DMS 273 treated with DMSO at 0.1 percent for 48 hours (cell line): ENCODE measurements at regions not wholly inside any gene's neighbourhood (a gene's known extent, or its start where the extent isn't known, plus 50 kb on each side); places are given as distances from the start of the nearest gene placed in this dataset.
"Not testable (repeated sequence)": the region's sequence is repeated elsewhere in the genome, so short reads cannot be mapped to it uniquely, and the experiment has no call there.

ENCODE experiments used
- DNase-seq: peaks from one replicate; lab custom pipeline; 2025; lab: John Stamatoyannopoulos, UW

GRCh38 chr12:127083008-127083949 lies 1183.7 kb upstream of the TMEM132C start:
- DNase-seq, result peak; percentile 74

- DNase-seq, result no peak
These were observed 1165.9 kb upstream of the TMEM132C start for GRCh38 chr12:127101076-127101475.

GRCh38 chr12:127106041-127106440 lies 1160.9 kb upstream of the TMEM132C start:
- no peak for DNase-seq

DNA sequence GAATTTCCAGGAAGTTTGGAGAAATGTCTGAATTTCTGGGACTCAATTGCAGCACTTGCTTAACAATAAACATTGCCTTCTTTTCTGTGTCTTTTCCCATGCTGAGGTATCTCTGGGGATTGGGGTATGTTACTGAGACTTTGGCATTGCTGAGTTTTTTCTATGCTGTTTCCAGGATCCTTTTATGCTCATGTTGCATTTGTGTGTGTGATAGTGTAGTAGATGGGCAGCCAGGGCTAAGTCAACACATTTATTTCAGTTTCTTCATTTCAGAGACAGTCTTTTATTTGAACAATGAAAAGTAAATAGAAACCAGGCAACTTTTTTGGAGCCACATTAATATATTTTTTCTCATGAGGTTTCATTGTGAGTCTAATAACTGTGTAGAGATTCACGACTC lies 1160.3 kb upstream of the TMEM132C start:
- no peak for DNase-seq

GRCh38 chr12:127107744-127108143 lies 1159.2 kb upstream of the TMEM132C start:
- DNase-seq, result no peak

GRCh38 chr12:127108360-127109215 lies 1158.4 kb upstream of the TMEM132C start:
- no peak for DNase-seq

DNA sequence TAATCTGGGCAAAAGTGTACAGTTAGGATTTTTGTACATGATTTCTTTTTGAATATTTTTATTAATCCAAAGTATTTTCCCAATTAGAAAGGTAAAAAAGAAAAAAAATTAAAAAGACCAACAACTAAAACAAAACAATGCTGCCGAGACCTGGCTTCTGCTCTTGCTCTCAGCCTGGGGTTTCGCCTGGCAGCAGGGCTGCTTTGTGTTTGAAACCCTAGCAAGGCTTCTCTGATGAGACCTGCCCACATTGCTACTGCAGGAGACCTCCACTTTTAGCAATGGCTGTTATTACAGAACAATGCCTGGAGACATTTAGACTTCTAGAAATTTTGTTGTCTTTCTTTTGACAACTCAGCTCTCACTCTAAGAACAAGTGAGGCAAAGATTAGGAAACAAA lies 1153.0 kb upstream of the TMEM132C start:
- DNase-seq, result no peak

GRCh38 chr12:127115468-127116035 lies 1151.4 kb upstream of the TMEM132C start:
- DNase-seq, result no peak

- DNase-seq, result no peak
These were observed 1148.7 kb upstream of the TMEM132C start for GRCh38 chr12:127118251-127118650.

- DNase-seq, result no peak
These were observed 1147.3 kb upstream of the TMEM132C start for GRCh38 chr12:127119600-127120140.

DNA sequence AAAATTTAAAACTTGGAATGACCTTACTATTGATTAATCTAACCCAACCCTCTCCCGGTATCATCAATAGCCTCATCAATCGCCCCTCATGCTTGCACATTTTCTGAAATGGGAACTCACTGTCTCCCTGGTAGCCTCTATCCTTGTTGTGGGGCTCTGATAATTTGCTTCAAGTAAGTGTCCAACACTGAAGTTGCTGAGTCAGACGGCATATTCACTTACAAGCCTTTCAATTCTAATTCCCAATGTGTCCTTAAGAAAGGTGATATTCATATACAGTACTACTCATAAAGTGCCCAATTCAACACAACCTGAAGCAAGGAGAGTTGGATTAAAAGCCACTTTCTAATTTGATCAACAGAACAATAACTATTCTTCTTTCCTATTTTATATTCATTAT lies 1146.1 kb upstream of the TMEM132C start:
- DNase-seq, result no peak

- no peak for DNase-seq
These were observed 1145.4 kb upstream of the TMEM132C start for GRCh38 chr12:127121494-127122084.

DNA sequence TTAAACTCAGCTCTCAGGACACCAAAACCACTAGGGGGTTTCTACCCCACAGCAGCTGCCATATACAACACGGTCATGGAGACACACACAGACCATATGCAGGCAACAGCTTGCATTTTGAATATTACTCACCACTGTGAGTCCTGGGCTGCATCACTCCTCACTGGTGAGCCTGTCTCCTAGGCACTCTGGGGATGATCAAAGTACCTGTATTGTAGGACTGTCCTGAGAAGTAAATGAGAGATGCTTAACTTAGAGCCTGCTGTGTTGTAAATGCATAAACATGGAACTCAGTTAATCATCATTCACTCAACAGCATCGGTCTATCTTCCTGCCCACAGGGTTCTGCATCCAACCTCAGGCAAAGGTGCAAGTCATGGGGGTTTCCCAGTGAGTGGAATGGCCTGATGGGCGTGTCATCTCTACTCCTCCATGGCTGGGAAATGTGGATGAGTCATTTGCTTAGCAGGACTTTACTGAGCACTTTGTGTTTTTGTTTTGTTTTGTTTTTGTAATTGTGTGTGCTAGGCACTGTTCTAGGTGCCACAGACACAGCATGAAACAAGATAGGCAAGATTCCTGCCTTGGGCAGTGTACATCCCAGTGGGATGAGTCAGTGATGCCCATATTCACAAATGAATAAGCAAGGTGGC lies 1141.2 kb upstream of the TMEM132C start:
- DNase-seq, result no peak

DNA sequence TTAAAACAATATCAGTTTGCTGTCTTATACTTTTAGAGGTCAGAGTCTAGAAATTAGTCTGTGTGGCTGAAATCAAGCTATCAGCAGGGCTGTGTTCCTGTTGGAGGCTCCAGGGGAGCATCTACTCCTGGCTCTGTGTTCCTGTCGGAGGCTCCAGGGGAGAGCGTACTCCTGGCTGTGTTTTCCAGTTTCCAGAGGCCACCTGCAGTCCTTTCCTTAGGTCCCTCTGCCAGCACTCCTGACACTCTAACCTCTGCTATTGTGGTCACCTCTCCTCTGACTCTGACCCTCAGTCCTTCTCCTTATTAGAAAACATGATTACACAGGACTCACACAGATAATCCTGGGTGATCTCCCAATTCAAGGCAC lies 1140.7 kb upstream of the TMEM132C start:
- no peak for DNase-seq

DNA sequence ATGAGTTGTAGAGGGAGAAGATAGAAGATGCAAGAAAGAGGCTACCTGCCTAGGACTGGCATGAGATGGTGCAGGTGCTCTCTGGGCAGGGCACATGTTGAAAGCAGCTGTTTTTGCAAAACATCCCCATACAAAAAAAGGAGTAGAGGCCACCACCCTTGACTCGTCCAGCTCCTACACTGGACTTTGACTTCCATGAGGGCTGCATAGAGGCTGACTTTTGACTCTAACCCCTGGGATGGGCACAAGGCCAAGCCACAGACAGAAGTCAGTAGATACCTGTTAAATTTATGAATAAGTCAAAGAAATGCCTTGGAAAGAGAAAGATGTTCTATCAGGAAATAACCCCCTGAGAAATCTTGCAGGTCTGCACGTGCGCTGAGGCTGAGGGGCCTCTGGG lies 1139.1 kb upstream of the TMEM132C start:
- no peak for DNase-seq

DNA sequence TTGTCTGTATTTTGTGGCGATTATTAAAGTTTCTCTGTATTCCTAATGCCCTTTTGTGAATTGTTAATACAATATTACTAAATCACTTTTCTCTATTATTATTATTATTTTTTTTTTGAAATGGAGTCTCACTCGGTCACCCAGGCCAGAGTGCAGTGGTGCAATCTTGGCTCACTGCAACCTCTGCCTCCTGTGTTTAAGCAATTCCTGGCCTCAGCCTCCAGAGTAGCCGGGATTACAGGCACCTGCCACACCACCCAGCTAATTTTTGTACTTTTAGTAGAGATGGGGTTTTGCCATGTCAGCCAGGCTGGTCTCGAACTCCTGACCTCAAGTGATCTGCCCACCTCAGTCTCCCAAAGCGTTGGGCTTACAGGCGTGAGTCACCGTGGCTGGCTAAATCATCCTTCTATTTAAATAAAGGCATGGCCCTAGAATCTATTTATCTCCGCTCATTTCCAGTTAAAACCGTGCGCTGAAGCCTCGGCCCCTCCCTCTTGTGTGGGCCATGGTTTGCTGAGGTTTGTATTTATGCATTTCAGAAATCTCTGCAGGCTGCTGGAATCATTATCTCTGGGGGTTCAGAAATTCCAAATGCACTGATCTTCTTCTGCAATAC lies 1136.4 kb upstream of the TMEM132C start:
- no peak for DNase-seq

GRCh38 chr12:127133675-127134335 lies 1133.2 kb upstream of the TMEM132C start:
- DNase-seq, result no peak

DNA sequence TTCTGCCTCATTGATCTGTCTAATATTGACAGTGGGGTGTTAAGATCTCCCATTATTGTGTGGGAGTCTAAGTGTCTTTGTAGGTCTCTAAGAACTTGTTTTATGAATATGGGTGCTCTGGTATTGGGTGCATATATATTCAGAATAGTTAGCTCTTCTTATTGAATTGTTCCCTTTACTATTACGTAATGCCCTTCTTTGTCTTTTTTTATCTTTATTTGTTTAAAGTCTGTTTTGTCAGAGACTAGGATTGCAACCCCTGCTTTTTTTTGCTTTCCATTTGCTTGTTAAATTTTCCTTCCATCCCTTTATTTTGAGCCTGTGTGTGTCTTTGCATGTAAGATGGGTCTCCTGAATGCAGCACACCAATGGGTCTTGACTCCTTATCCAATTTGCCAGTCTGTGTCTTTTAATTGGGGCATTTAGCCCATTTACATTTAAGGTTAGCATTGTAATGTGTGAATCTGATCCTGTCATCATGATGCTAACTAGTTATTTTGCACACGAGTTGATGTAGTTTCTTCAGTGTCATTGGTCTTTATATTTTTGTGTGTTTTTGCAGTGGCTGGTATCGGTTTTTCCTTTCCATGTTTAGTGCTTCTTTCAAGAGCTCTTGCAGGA lies 1126.0 kb upstream of the TMEM132C start:
- DNase-seq, result not testable (repeated sequence)

DNA sequence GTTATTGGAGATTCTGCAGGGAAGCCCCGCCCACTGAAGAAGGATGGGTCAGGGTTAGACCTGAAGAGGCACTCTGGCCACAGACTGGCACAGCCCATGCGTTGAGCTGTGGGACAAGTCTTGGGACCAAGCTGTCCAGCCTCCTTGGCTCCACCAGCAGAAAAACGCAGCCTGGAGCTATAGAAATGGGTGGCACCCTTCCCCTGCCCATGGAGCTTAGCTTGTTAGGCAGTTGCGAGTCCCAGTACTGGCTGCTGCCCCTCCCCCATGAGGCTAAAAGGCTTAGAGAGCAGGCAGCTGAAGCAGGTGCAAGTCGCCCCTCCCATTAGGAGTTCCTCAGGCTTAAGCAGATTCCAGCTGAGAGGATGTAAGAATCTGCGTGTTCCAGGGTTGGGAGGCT lies 1124.0 kb upstream of the TMEM132C start:
- DNase-seq, result no peak

GRCh38 chr12:127144770-127145169 lies 1122.2 kb upstream of the TMEM132C start:
- no peak for DNase-seq
